Neutrophil (primary cell): ENCODE measurements at regions not wholly inside any gene's neighbourhood (a gene's known extent, or its start where the extent isn't known, plus 50 kb on each side); places are given as distances from the start of the nearest gene placed in this dataset.

ENCODE experiments used
- H3K27ac ChIP-seq: fragments of 200-600 bp; sonication (generic); 2 replicates; pipeline ENCODE4 v1.5.1; 2016; ENCODE audit warnings: mild to moderate bottlenecking, moderate library complexity
- H3K27me3 ChIP-seq: fragments of 200-600 bp; sonication (generic); 2 replicates; pipeline ENCODE4 v1.6.0; 2016; ENCODE audit warnings: mild to moderate bottlenecking
- H3K36me3 ChIP-seq: fragments of 200-600 bp; sonication (generic); 2 replicates; pipeline ENCODE4 v1.5.1; 2017
- H3K4me1 ChIP-seq, 2 experiments: fragments of 200-600 bp in 1 of 2; sonication (generic) in 1 of 2; 1 replicate in 1 of 2; 2 replicates in 1 of 2; pipeline versions ENCODE4 v1.5.1 to v1.6.1; 2013 to 2016; ENCODE audit warnings: low read depth in 1 of 2, low read length in 1 of 2, mild to moderate bottlenecking in 1 of 2, moderate library complexity in 1 of 2; ENCODE audit not compliant: control insufficient read depth in 1 of 2, insufficient read depth in 1 of 2
- H3K4me3 ChIP-seq, 2 experiments: fragments of 200-600 bp in 1 of 2; sonication (generic) in 1 of 2; 1 replicate in 1 of 2; 2 replicates in 1 of 2; pipeline ENCODE4 v1.5.1; 2013 to 2016; ENCODE audit warnings: low read depth in 1 of 2, low read length in 1 of 2, mild to moderate bottlenecking in 1 of 2, moderate library complexity in 1 of 2
- H3K9me3 ChIP-seq: fragments of 200-600 bp; sonication (generic); 2 replicates; pipeline ENCODE4 v1.5.1; 2016
- TF ChIP-seq, protein P1 (sequence below): fragments of 200-600 bp; sonication (generic); IDR thresholded peaks from 2 replicates; pipeline ENCODE4 v1.5.1; 2016; ENCODE audit warnings: antibody characterized with exemption

DNA sequence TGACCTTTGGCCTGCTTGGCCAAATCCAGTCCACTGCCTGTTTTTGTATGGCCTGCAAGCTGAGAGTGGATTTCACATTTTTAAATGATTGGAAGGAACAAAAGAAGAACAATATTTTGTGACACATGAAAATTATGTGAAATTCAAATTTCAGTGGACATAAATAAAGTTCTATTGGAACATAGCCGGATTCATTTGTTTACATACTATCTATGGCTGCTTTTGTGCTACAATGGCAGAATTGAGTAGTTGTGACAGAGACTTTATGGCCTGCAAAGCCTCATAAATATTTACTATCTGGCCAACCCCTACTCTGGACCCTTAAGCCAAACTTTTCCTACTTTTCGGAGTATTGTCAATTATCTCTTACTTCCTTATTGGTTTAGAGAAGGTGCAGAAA is 66.6 kb upstream of the IPO9 start:
- Histone ChIP-seq H3K9me3 (no peaks in the 10 kb centered on the region), H3K4me3 (no peak overlapping the region), H3K27me3 (no peaks in the 10 kb centered on the region), H3K4me1 (no peaks in the 10 kb centered on the region), H3K36me3 (no peaks in the 10 kb centered on the region), H3K27ac (no peak overlapping the region)
- TF ChIP-seq, protein P1, sequence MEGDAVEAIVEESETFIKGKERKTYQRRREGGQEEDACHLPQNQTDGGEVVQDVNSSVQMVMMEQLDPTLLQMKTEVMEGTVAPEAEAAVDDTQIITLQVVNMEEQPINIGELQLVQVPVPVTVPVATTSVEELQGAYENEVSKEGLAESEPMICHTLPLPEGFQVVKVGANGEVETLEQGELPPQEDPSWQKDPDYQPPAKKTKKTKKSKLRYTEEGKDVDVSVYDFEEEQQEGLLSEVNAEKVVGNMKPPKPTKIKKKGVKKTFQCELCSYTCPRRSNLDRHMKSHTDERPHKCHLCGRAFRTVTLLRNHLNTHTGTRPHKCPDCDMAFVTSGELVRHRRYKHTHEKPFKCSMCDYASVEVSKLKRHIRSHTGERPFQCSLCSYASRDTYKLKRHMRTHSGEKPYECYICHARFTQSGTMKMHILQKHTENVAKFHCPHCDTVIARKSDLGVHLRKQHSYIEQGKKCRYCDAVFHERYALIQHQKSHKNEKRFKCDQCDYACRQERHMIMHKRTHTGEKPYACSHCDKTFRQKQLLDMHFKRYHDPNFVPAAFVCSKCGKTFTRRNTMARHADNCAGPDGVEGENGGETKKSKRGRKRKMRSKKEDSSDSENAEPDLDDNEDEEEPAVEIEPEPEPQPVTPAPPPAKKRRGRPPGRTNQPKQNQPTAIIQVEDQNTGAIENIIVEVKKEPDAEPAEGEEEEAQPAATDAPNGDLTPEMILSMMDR = no peak

GRCh38 chr1:201763455-201764140 is 65.4 kb upstream of the IPO9 start:
- no peaks in the 10 kb centered on the region for H3K4me1 ChIP-seq
- no peak overlapping the region for H3K27ac ChIP-seq
- H3K36me3 ChIP-seq = no peaks in the 10 kb centered on the region
- H3K9me3 ChIP-seq = no peaks in the 10 kb centered on the region
- H3K4me3 ChIP-seq = no peak overlapping the region
- no peaks in the 10 kb centered on the region for H3K27me3 ChIP-seq
- TF ChIP-seq, protein P1 = no peak

DNA sequence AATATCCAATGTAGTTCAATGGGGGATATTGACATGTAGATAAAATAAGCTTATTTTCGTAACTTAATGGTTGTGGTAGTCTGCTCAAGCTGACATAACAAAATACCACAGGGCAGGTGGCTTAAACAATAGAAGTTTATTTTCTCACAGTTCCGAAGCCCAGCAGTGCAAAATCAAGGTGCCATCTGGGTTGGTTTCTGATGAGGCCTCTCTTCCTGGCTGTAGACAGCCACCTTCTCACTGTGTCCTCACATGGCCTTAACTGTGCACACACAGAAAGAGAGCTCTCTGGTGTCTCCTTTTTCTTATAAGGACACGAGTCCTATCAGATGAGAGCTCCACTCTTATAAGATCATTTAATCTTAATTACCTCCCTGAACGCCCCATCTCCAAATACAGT is 64.8 kb upstream of the IPO9 start:
- H3K9me3 ChIP-seq = no peaks in the 10 kb centered on the region
- H3K4me1 ChIP-seq = no peaks in the 10 kb centered on the region
- TF ChIP-seq, protein P1 = no peak
- no peaks in the 10 kb centered on the region for H3K36me3 ChIP-seq
- H3K27me3 ChIP-seq = no peaks in the 10 kb centered on the region
- H3K4me3 ChIP-seq = no peak overlapping the region
- no peak overlapping the region for H3K27ac ChIP-seq

GRCh38 chr1:201764579-201764978 is 64.4 kb upstream of the IPO9 start:
- TF ChIP-seq, protein P1 = no peak

GRCh38 chr1:201766131-201766866 is 62.7 kb upstream of the IPO9 start:
- no peak overlapping the region for H3K27ac ChIP-seq

More at GRCh38 chr1:201764579-201764978, 64.4 kb upstream of the IPO9 start:
- no peaks in the 10 kb centered on the region for H3K27me3 ChIP-seq
- no peaks in the 10 kb centered on the region for H3K4me1 ChIP-seq
- H3K36me3 ChIP-seq = no peaks in the 10 kb centered on the region
- no peaks in the 10 kb centered on the region for H3K9me3 ChIP-seq
- no peak overlapping the region for H3K4me3 ChIP-seq
- no peak overlapping the region for H3K27ac ChIP-seq

More at GRCh38 chr1:201766131-201766866, 62.7 kb upstream of the IPO9 start:
- no peak overlapping the region for H3K4me3 ChIP-seq
- no peaks in the 10 kb centered on the region for H3K9me3 ChIP-seq
- TF ChIP-seq, protein P1 = no peak
- no peaks in the 10 kb centered on the region for H3K4me1 ChIP-seq
- no peaks in the 10 kb centered on the region for H3K27me3 ChIP-seq
- H3K36me3 ChIP-seq = no peaks in the 10 kb centered on the region
